Caco-2 (cell line): ENCODE measurements at regions not wholly inside any gene's neighbourhood (a gene's known extent, or its start where the extent isn't known, plus 50 kb on each side); places are given as distances from the start of the nearest gene placed in this dataset.

Experiments used
- BruUV-seq: library from RNA; stranded (reverse); fragments of 400-500 nt; replicated peaks from 2 replicates; lab custom pipeline; 2021; lab: Mats Ljungman, UMichigan
- CTCF ChIA-PET: fragments of 300-600 bp; sonication (Branson Sonifier 250); formaldehyde crosslinking; loops from one replicate; lab custom pipeline; 2022; ENCODE audit warnings: antibody characterized with exemption; lab: Charles Lee
- POLR2A ChIA-PET: fragments of 300-600 bp; sonication (Branson Sonifier 250); formaldehyde crosslinking; loops from one replicate; lab custom pipeline; 2022; ENCODE audit warnings: antibody characterized with exemption; lab: Charles Lee
- DNase-seq, 2 experiments: peaks; one replicate each; pipeline versions ENCODE4 v3.0.0 to v3.0.0-alpha.2; 2020 to 2022
- H3K27me3 ChIP-seq: replicated peaks from 2 replicates; pipeline ENCODE4 v1.6.0; 2011; ENCODE audit warnings: low read length; ENCODE audit not compliant: control insufficient read depth, insufficient read depth
- H3K36me3 ChIP-seq: 2 replicates; pipeline ENCODE4 v1.5.1; 2011; ENCODE audit warnings: low read length; ENCODE audit not compliant: control insufficient read depth, insufficient read depth
- H3K4me1 ChIP-seq: fragments of 250-450 bp; sonication (Bioruptor Pico); 2 replicates; pipeline ENCODE4 v1.5.1; 2020; ENCODE audit warnings: mild to moderate bottlenecking
- H3K4me3 ChIP-seq: 2 replicates; pipeline ENCODE4 v1.5.1; 2011; ENCODE audit warnings: low read depth, mild to moderate bottlenecking, control low read depth, low read length
- H3K9me3 ChIP-seq: fragments of 250-450 bp; sonication (Bioruptor Pico); 2 replicates; pipeline ENCODE4 v1.5.1; 2020; ENCODE audit warnings: mild to moderate bottlenecking, moderate library complexity
- H3K27ac Mint-ChIP-seq: one replicate; pipeline ENCODE4 v1.8.0; 2022; ENCODE audit warnings: mixed read lengths; ENCODE audit not compliant: unreplicated experiment
- H3K27me3 Mint-ChIP-seq: one replicate; pipeline ENCODE4 v1.8.0; 2022; ENCODE audit warnings: mixed read lengths; ENCODE audit not compliant: insufficient read depth, unreplicated experiment
- H3K36me3 Mint-ChIP-seq: one replicate; pipeline ENCODE4 v1.8.0; 2022; ENCODE audit warnings: mild to moderate bottlenecking, mixed read lengths; ENCODE audit not compliant: insufficient read depth, unreplicated experiment
- H3K4me1 Mint-ChIP-seq: one replicate; pipeline ENCODE4 v1.8.0; 2022; ENCODE audit warnings: low read depth, mixed read lengths; ENCODE audit not compliant: unreplicated experiment
- H3K4me3 Mint-ChIP-seq: one replicate; pipeline ENCODE4 v1.8.0; 2022; ENCODE audit warnings: mild to moderate bottlenecking, moderate library complexity, mixed read lengths; ENCODE audit not compliant: unreplicated experiment
- H3K9me3 Mint-ChIP-seq: one replicate; pipeline ENCODE4 v1.8.0; 2022; ENCODE audit warnings: mixed read lengths; ENCODE audit not compliant: unreplicated experiment
- CTCF ChIP-seq, 2 experiments: fragments of 200-600 bp in 1 of 2; IDR thresholded peaks; 1 replicate in 1 of 2; 2 replicates in 1 of 2; pipeline versions ENCODE4 v1.5.1 to v1.8.0; 2011 to 2022; ENCODE audit warnings: antibody characterized with exemption in 1 of 2, control low read depth in 1 of 2, inconsistent platforms in 1 of 2, low read depth in 1 of 2, low read length in 1 of 2, mild to moderate bottlenecking in 1 of 2, moderate library complexity in 1 of 2; ENCODE audit not compliant: insufficient read depth in 1 of 2, severe bottlenecking in 1 of 2, unreplicated experiment in 1 of 2
- intact Hi-C: fragments of 100-400 bp; cut with micrococcal nuclease; formaldehyde crosslinking; loops from one replicate; pipeline ENCODE4 v1.10.0; 2022; ENCODE audit not compliant: unreplicated experiment

- Mint-ChIP-seq H3K27ac (no peak overlapping the region), H3K9me3 (no peaks in the 10 kb centered on the region), H3K4me1 (no peaks in the 10 kb centered on the region), H3K36me3 (no peaks in the 10 kb centered on the region), H3K27me3 (no peaks in the 10 kb centered on the region), H3K4me3 (no peak overlapping the region)
- no peaks in the 10 kb centered on the region for H3K36me3 ChIP-seq
- CTCF ChIA-PET = no interaction called here
- DNase-seq = no peak
- no TSS peak for BruUV-seq
- H3K4me3 ChIP-seq = no peak overlapping the region
- no peaks in the 10 kb centered on the region for H3K4me1 ChIP-seq
- H3K27me3 ChIP-seq = no peaks in the 10 kb centered on the region
- TF ChIP-seq CTCF (IDR thresholded peaks at IDR 0.05; ENCODE audit: insufficient read depth in 1 of 2, low read depth in 1 of 2, low read length in 1 of 2, severe bottlenecking in 1 of 2, unreplicated experiment in 1 of 2) = no peak
- POLR2A ChIA-PET = no interaction called here
- intact Hi-C loops = no loop called here
- H3K9me3 ChIP-seq = no peaks in the 10 kb centered on the region
Measured at GRCh38 chr9:81305561-81306182, 383.7 kb downstream of the TLE1 start.

GRCh38 chr9:81303658-81304057, 385.7 kb downstream of the TLE1 start:
- Mint-ChIP-seq H3K4me3 (no peak overlapping the region), H3K27ac (no peak overlapping the region), H3K9me3 (no peaks in the 10 kb centered on the region), H3K27me3 (no peaks in the 10 kb centered on the region), H3K36me3 (no peaks in the 10 kb centered on the region), H3K4me1 (no peaks in the 10 kb centered on the region)
- Histone ChIP-seq H3K36me3 (no peaks in the 10 kb centered on the region), H3K4me3 (no peak overlapping the region), H3K4me1 (no peaks in the 10 kb centered on the region), H3K9me3 (no peaks in the 10 kb centered on the region), H3K27me3 (no peaks in the 10 kb centered on the region)
- DNase-seq = no peak
- no TSS peak for BruUV-seq
- ChIA-PET CTCF (no interaction called here), POLR2A (no interaction called here)
- intact Hi-C loops = no loop called here
- no peak for TF ChIP-seq CTCF (IDR thresholded peaks at IDR 0.05; ENCODE audit: insufficient read depth in 1 of 2, low read depth in 1 of 2, low read length in 1 of 2, severe bottlenecking in 1 of 2, unreplicated experiment in 1 of 2)

- no peaks in the 10 kb centered on the region for H3K36me3 ChIP-seq
- intact Hi-C loops = no loop called here
- ChIA-PET POLR2A (no interaction called here), CTCF (no interaction called here)
- H3K27me3 ChIP-seq = no peaks in the 10 kb centered on the region
- no TSS peak for BruUV-seq
- H3K4me3 ChIP-seq = no peak overlapping the region
- Mint-ChIP-seq H3K27ac (no peak overlapping the region), H3K4me3 (no peak overlapping the region), H3K9me3 (no peaks in the 10 kb centered on the region), H3K27me3 (no peaks in the 10 kb centered on the region), H3K36me3 (no peaks in the 10 kb centered on the region), H3K4me1 (no peaks in the 10 kb centered on the region)
- DNase-seq = no peak
- no peaks in the 10 kb centered on the region for H3K9me3 ChIP-seq
- no peaks in the 10 kb centered on the region for H3K4me1 ChIP-seq
- no peak for TF ChIP-seq CTCF (IDR thresholded peaks at IDR 0.05; ENCODE audit: insufficient read depth in 1 of 2, low read depth in 1 of 2, low read length in 1 of 2, severe bottlenecking in 1 of 2, unreplicated experiment in 1 of 2)
Measured at GRCh38 chr9:81293651-81294050, 395.7 kb downstream of the TLE1 start.
